ENCODE measurements at regions not wholly inside any gene's neighbourhood (a gene's known extent, or its start where the extent isn't known, plus 50 kb on each side); places are given as distances from the start of the nearest gene placed in this dataset.
A peak's percentile ranks its signal among the peaks of the same experiment; 100 is the strongest.
"Not testable (repeated sequence)": the region's sequence is repeated elsewhere in the genome, so short reads cannot be mapped to it uniquely, and the experiment has no call there.

DNA sequence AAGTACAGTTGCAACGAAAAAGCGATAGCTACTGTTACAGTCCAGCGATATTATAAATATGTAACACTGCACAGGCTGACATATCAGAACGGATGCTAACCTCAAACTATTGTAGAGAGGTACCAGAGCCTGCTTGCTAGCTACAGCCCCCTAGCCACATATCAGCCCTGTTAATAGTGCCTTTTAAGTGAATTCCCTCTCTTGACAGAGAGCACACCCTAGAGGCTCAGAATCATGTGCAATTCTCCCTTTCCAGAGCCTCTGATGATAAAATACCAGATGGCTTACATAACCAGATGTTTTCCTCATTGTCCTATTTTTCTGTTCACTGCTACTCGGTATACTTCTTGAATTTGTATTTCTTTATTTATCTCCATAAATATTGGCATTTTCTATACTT is 960.7 kb upstream of the CELF2 start:
- DNase-seq (ENCODE audit: low read depth), result no peak
- in situ Hi-C loops (cut with HindIII; ENCODE audit: low pct_unique_long_range_greater_than_20kb, low sequenced_read_pairs), result no loop called here

- in situ Hi-C loops (cut with HindIII; ENCODE audit: low pct_unique_long_range_greater_than_20kb, low sequenced_read_pairs), result no loop called here
- no peak for DNase-seq (ENCODE audit: low read depth)
Measured at GRCh38 chr10:10067644-10068043, 950.0 kb upstream of the CELF2 start.

GRCh38 chr10:10074847-10075246 is 942.8 kb upstream of the CELF2 start:
- DNase-seq (ENCODE audit: low read depth); in situ Hi-C loops (cut with HindIII; ENCODE audit: low pct_unique_long_range_greater_than_20kb, low sequenced_read_pairs): not testable (repeated sequence)

GRCh38 chr10:10078446-10078845 is 939.2 kb upstream of the CELF2 start:
- in situ Hi-C loops (cut with HindIII; ENCODE audit: low pct_unique_long_range_greater_than_20kb, low sequenced_read_pairs), result no loop called here
- no peak for DNase-seq (ENCODE audit: low read depth)

DNA sequence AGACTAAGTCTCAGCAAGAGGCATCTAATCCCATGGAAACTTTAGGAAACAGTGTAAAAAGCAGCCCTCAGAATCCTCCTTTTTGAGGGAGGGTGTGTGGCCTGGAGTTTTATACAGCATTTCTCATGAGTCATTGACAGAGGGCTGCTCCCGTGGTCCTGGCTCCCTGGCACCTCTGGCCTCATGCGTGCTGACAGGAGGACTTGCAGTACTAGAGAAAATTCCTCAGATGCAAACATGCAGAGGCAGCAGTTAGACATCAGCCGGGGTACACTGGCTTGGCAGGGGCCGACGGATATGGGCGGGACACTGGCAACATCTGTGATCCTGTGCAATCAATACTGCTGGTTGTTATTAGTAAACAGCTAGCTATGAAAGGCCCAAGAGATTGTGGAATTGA is 925.1 kb upstream of the CELF2 start:
- DNase-seq (ENCODE audit: low read depth), result peak; percentile 23
- in situ Hi-C loops (cut with HindIII; ENCODE audit: low pct_unique_long_range_greater_than_20kb, low sequenced_read_pairs), result no loop called here

GRCh38 chr10:10093021-10093420 is 924.7 kb upstream of the CELF2 start:
- in situ Hi-C loops (cut with HindIII; ENCODE audit: low pct_unique_long_range_greater_than_20kb, low sequenced_read_pairs), result no loop called here
- DNase-seq (ENCODE audit: low read depth), result peak; percentile 4

DNA sequence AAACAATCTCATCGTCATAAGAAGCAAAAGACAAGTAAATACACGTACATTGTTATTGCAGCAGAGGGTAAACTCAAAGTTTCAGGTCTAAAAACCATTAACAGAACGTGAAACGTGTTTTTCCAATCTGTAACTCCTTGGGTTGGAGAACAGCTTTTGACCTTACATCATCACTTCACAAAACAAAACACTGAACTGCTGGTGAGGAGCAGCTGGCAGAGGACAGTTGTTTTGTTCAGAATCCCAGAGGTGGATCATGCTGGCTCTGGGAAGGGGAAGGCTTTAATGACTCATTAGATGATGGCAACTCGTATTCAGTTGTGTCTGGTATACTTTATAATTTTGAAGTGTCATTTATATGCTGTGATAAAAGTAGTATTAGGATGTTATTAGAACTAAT is 923.0 kb upstream of the CELF2 start:
- in situ Hi-C loops (cut with HindIII; ENCODE audit: low pct_unique_long_range_greater_than_20kb, low sequenced_read_pairs), result no loop called here
- DNase-seq (ENCODE audit: low read depth), result no peak

DNA sequence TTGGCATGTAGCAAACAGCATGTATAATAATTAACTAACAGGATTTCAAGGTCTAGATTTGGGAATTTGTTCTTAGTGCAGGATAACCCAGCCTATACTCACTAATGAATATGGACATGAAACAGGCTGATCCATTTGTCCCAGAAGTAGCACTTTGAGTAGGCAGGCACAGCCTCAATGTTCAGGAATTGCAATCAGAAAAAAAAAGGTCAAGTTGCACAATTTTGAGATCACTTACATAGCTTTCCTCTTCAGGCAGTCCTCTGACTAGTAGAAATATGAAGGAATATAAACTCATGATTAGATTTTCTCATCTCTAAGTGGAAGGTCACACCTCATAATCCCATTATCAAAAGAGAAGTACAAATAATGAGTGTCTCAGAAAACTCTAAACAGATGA is 921.4 kb upstream of the CELF2 start:
- in situ Hi-C loops (cut with HindIII; ENCODE audit: low pct_unique_long_range_greater_than_20kb, low sequenced_read_pairs), result no loop called here
- no peak for DNase-seq (ENCODE audit: low read depth)

- in situ Hi-C loops (cut with HindIII; ENCODE audit: low pct_unique_long_range_greater_than_20kb, low sequenced_read_pairs), result no loop called here
- no peak for DNase-seq (ENCODE audit: low read depth)
Measured at GRCh38 chr10:10096898-10097297, 920.8 kb upstream of the CELF2 start.

DNA sequence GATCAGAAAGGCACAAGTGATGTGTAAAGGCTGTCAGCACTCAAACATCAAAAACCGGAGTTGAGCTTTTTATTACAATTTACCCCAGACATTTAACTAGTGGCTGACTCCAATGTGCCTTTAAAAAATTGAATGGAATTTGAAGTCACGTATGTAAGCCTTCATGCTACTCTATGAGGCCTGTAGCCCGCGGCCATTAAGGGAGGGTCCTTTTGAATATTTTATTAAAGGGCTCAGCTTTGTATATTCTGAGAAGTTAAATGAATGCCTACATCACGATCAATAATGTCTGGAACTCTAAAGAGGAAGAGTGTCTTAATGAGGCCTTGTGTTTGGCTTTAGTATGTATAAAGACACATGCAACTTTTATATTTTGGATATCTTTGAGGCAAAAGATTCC is 916.6 kb upstream of the CELF2 start:
- in situ Hi-C loops (cut with HindIII; ENCODE audit: low pct_unique_long_range_greater_than_20kb, low sequenced_read_pairs), result no loop called here
- DNase-seq (ENCODE audit: low read depth), result no peak

DNA sequence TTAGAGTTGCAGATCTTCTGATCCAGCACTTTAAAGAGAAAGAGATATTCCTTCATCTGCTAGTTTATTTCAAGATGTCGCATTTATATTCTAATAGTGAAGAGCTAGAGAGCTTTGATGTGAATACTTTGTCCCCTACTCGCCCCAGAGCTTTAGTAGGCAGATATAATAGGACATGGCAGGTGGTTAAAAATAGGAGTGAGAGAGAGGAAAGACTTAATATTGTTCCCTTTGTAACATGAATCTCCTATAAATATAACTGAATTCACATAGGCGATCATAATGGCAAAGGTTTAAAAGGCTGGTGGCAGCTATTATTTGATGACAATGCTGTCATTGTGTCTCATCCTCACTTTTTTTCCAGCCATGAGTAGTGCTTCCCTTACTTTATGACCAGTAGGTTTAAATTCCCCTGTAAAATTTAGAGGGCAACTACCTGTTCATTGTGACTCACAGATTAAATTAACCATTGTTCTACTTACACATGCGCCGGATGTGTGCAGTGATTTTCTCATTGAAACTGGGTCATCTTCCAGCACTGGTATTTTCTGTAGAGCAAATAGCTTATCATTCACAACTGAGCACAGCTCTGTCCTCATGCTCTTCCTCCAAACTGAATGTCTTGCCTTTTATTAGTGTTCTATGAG is 906.7 kb upstream of the CELF2 start:
- in situ Hi-C loops (cut with HindIII; ENCODE audit: low pct_unique_long_range_greater_than_20kb, low sequenced_read_pairs), result no loop called here
- DNase-seq (ENCODE audit: low read depth), result no peak

GRCh38 chr10:10118131-10118530 is 899.5 kb upstream of the CELF2 start:
- in situ Hi-C loops (cut with HindIII; ENCODE audit: low pct_unique_long_range_greater_than_20kb, low sequenced_read_pairs), result no loop called here
- DNase-seq (ENCODE audit: low read depth), result no peak

- DNase-seq (ENCODE audit: low read depth), result no peak
- in situ Hi-C loops (cut with HindIII; ENCODE audit: low pct_unique_long_range_greater_than_20kb, low sequenced_read_pairs), result no loop called here
Measured at GRCh38 chr10:10120671-10121070, 897.0 kb upstream of the CELF2 start.

DNA sequence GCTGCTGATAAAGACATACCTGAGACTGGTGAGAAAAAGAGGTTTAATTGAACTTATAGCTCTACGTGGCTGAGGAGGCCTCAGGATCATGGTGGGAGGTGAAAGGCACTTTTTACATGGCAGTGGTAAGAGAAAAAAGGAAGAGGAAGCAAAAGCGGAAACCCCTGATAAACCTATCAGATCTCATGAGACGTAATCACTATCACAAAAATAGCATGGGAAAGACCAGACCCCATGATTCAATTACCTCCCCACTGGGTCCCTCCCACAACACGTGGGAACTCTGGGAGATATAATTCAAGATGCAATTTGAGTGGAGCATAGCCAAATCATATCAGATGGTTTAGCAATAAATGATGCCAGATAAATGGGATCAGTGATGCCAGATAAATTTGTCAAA is 892.0 kb upstream of the CELF2 start:
- in situ Hi-C loops (cut with HindIII; ENCODE audit: low pct_unique_long_range_greater_than_20kb, low sequenced_read_pairs), result no loop called here
- no peak for DNase-seq (ENCODE audit: low read depth)

DNA sequence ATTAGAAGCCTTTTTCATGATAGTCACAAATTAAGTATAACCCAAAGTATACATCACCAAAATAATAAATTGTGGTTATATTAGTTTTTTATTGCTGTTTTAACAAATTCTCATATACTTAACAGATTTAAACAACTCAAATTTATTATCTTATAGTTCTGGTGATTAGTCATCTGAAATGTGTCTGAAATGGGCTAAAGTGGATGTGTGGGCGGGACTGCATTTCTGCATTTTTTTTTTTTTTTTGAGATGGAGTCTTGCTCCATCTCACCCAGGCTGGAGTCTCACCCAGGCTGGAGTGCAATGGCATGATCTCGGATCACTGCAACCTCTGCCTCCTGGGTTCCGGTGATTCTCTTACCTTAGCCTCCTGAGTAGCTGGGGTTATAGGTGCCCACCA is 891.5 kb upstream of the CELF2 start:
- no peak for DNase-seq (ENCODE audit: low read depth)
- in situ Hi-C loops (cut with HindIII; ENCODE audit: low pct_unique_long_range_greater_than_20kb, low sequenced_read_pairs), result no loop called here

DNA sequence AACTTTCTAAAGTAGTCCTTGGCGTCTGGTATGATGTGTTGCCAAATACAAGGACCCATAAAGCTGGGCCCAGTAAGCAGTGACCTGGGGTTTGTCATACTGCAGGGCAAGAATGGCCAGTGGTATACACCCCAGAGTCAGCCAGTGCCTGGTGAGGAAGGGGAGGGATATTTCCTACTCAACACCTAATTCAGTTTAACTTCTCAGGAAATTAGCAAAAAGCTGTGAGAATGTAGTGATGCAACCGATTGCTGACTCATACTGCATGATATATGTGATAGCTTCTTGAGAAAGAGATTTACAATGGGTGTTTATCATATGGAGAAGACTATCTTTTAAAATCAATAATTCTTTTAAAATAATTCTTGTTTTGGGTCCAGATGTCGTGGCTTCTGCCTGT is 889.3 kb upstream of the CELF2 start:
- no peak for DNase-seq (ENCODE audit: low read depth)
- in situ Hi-C loops (cut with HindIII; ENCODE audit: low pct_unique_long_range_greater_than_20kb, low sequenced_read_pairs), result no loop called here

- in situ Hi-C loops (cut with HindIII; ENCODE audit: low pct_unique_long_range_greater_than_20kb, low sequenced_read_pairs), result no loop called here
- DNase-seq (ENCODE audit: low read depth), result no peak
Measured at GRCh38 chr10:10130686-10131085, 887.0 kb upstream of the CELF2 start.

- in situ Hi-C loops (cut with HindIII; ENCODE audit: low pct_unique_long_range_greater_than_20kb, low sequenced_read_pairs), result no loop called here
- no peak for DNase-seq (ENCODE audit: low read depth)
Measured at GRCh38 chr10:10132009-10132408, 885.7 kb upstream of the CELF2 start.

DNA sequence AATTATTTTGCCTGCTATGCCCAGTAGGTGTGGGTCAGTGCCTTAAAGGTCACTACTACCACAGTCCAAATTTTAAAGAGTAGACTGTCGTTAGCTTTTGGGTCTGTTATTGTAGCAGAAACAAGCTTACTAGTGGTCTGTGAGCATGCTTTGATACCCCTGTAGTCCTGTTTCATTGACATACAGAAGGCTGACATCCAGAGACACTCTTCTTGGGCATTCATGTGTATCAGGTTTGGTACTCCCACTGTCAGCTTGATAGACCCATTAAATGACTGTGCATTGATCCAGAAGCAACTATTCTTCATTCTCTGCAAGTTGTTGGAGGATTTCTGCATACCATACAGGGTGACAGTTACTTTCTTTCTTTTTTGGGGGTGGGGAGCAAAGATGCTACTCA is 884.4 kb upstream of the CELF2 start:
- in situ Hi-C loops (cut with HindIII; ENCODE audit: low pct_unique_long_range_greater_than_20kb, low sequenced_read_pairs), result no loop called here
- DNase-seq (ENCODE audit: low read depth), result no peak

DNA sequence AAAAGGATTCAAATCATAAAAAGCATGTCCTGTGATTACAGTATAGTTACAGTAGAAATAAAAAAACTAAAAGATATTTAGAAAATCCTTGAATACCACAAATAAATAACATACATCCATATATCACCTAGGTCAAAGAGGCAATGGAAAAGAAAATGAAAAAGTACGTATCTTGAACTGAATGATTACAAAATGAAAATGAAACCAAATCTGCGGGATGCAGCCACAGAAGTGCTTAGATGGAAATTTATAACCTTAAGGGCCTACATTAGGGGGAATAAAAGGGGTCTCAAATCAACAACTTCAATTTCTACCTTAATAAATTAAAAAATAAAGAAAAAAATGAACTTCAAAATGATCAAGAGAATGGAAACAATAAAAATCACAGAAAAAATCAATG is 879.0 kb upstream of the CELF2 start:
- DNase-seq (ENCODE audit: low read depth), result no peak
- in situ Hi-C loops (cut with HindIII; ENCODE audit: low pct_unique_long_range_greater_than_20kb, low sequenced_read_pairs), result no loop called here

Measured in Caki2 (cell line).